H9 (cell line): ENCODE measurements at regions not wholly inside any gene's neighbourhood (a gene's known extent, or its start where the extent isn't known, plus 50 kb on each side); places are given as distances from the start of the nearest gene placed in this dataset.

Source experiments
- DNase-seq: peaks from one replicate; pipeline ENCODE4 v3.0.0-alpha.2; 2017
- H2AFZ ChIP-seq: one replicate; pipeline ENCODE4 v1.6.1; 2013; ENCODE audit warnings: mild to moderate bottlenecking, low read length, control low read depth, moderate library complexity
- H2AK5ac ChIP-seq: 2 replicates; pipeline ENCODE4 v1.6.1; 2013; ENCODE audit warnings: low read length, control low read depth, mixed read lengths; ENCODE audit not compliant: insufficient read length
- H2BK120ac ChIP-seq: one replicate; pipeline ENCODE4 v1.6.1; 2013; ENCODE audit warnings: low read depth, mild to moderate bottlenecking, low read length, control low read depth, inconsistent platforms; ENCODE audit not compliant: poor library complexity, severe bottlenecking
- H2BK12ac ChIP-seq: 2 replicates; pipeline ENCODE4 v1.6.1; 2013; ENCODE audit warnings: low read length, control low read depth, mixed read lengths, low read depth; ENCODE audit not compliant: insufficient read length
- H2BK15ac ChIP-seq: 2 replicates; pipeline ENCODE4 v1.6.1; 2013; ENCODE audit warnings: low read depth, low read length, control low read depth
- H2BK20ac ChIP-seq: one replicate; pipeline ENCODE4 v1.6.1; 2013; ENCODE audit warnings: low read depth, mild to moderate bottlenecking, low read length, control low read depth, inconsistent platforms; ENCODE audit not compliant: poor library complexity, severe bottlenecking
- H2BK5ac ChIP-seq: 2 replicates; pipeline ENCODE4 v1.6.1; 2013; ENCODE audit warnings: low read length, control low read depth, mixed read lengths; ENCODE audit not compliant: insufficient read length
- H3K14ac ChIP-seq: 2 replicates; pipeline ENCODE4 v1.6.1; 2013; ENCODE audit warnings: low read length, control low read depth; ENCODE audit not compliant: insufficient read depth
- H3K18ac ChIP-seq: 2 replicates; pipeline ENCODE4 v1.6.1; 2013; ENCODE audit warnings: low read depth, mild to moderate bottlenecking, mixed read lengths, low read length, control low read depth; ENCODE audit not compliant: insufficient read length
- H3K23ac ChIP-seq: 2 replicates; pipeline ENCODE4 v1.6.1; 2013; ENCODE audit warnings: low read length, control low read depth, mixed read lengths, low read depth; ENCODE audit not compliant: insufficient read length
- H3K23me2 ChIP-seq: 2 replicates; pipeline ENCODE4 v1.6.1; 2013; ENCODE audit warnings: low read depth, mild to moderate bottlenecking, mixed read lengths, low read length, control low read depth; ENCODE audit not compliant: insufficient read length, poor library complexity, severe bottlenecking
- H3K27ac ChIP-seq: 2 replicates; pipeline ENCODE4 v1.5.1; 2013; ENCODE audit warnings: low read length, control low read depth, mixed read lengths, low read depth; ENCODE audit not compliant: insufficient read length
- H3K27me3 ChIP-seq: 2 replicates; pipeline ENCODE4 v1.6.1; 2013; ENCODE audit warnings: low read length, control low read depth, inconsistent platforms; ENCODE audit not compliant: insufficient read depth
- H3K4ac ChIP-seq: 2 replicates; pipeline ENCODE4 v1.6.1; 2013; ENCODE audit warnings: low read depth, mild to moderate bottlenecking, control low read depth, inconsistent platforms, low read length, moderate library complexity
- H3K4me1 ChIP-seq: 2 replicates; pipeline ENCODE4 v1.6.1; 2013; ENCODE audit warnings: low read length, control low read depth, inconsistent platforms; ENCODE audit not compliant: insufficient read depth
- H3K4me2 ChIP-seq: 2 replicates; pipeline ENCODE4 v1.6.1; 2013; ENCODE audit warnings: low read length, control low read depth, mixed read lengths; ENCODE audit not compliant: insufficient read length, insufficient read depth
- H3K56ac ChIP-seq: 2 replicates; pipeline ENCODE4 v1.6.1; 2013; ENCODE audit warnings: low read depth, mild to moderate bottlenecking, mixed read lengths, low read length, control low read depth; ENCODE audit not compliant: insufficient read length
- H3K79me1 ChIP-seq: 2 replicates; pipeline ENCODE4 v1.6.1; 2013; ENCODE audit warnings: low read depth, mild to moderate bottlenecking, moderate library complexity, low read length, control low read depth, inconsistent platforms; ENCODE audit not compliant: insufficient read depth, poor library complexity, severe bottlenecking
- H3K79me2 ChIP-seq: 2 replicates; pipeline ENCODE4 v1.6.1; 2013; ENCODE audit warnings: low read length, control low read depth, inconsistent platforms; ENCODE audit not compliant: insufficient read depth
- H3K9ac ChIP-seq: 2 replicates; pipeline ENCODE4 v1.6.1; 2013; ENCODE audit warnings: low read length, control low read depth, mixed read lengths; ENCODE audit not compliant: insufficient read length; ENCODE audit errors: extremely low read depth
- H3K9me3 ChIP-seq: one replicate; pipeline ENCODE4 v1.6.1; 2013; ENCODE audit warnings: low read depth, low read length, inconsistent platforms; ENCODE audit not compliant: control insufficient read depth
- H3T11ph ChIP-seq: one replicate; pipeline ENCODE4 v1.6.1; 2013; ENCODE audit warnings: mild to moderate bottlenecking, low read length, control low read depth, inconsistent platforms
- H4K20me1 ChIP-seq: one replicate; pipeline ENCODE4 v1.6.1; 2013; ENCODE audit not compliant: control insufficient read depth, insufficient read length, insufficient read depth
- H4K5ac ChIP-seq: 2 replicates; pipeline ENCODE4 v1.6.1; 2013; ENCODE audit warnings: low read depth, mild to moderate bottlenecking, mixed read lengths, low read length, control low read depth; ENCODE audit not compliant: insufficient read length
- H4K8ac ChIP-seq: replicated peaks from 2 replicates; pipeline ENCODE4 v1.6.1; 2013; ENCODE audit warnings: low read length, control low read depth, mixed read lengths, low read depth; ENCODE audit not compliant: insufficient read length
- H4K91ac ChIP-seq: 2 replicates; pipeline ENCODE4 v1.6.1; 2013; ENCODE audit warnings: low read depth, mild to moderate bottlenecking, moderate library complexity, mixed read lengths, low read length, control low read depth; ENCODE audit not compliant: insufficient read length
- H3K27ac Mint-ChIP-seq, 3 experiments: 2 replicates in 2 of 3; 3 replicates in 1 of 3; pipeline ENCODE4 v1.8.0; 2020 to 2021; ENCODE audit warnings: mixed read lengths in 3 of 3, mild to moderate bottlenecking in 1 of 3, moderate library complexity in 1 of 3
- H3K27me3 Mint-ChIP-seq: 2 replicates; pipeline ENCODE4 v1.8.0; 2021; ENCODE audit warnings: low read depth, mild to moderate bottlenecking, moderate library complexity, mixed read lengths
- H3K36me3 Mint-ChIP-seq, 3 experiments: 2 replicates in 2 of 3; 3 replicates in 1 of 3; pipeline ENCODE4 v1.8.0; 2020 to 2021; ENCODE audit warnings: low read depth in 3 of 3, mixed read lengths in 3 of 3; ENCODE audit not compliant: insufficient read depth in 1 of 3
- H3K4me1 Mint-ChIP-seq, 2 experiments: 2 replicates each; pipeline ENCODE4 v1.8.0; 2020; ENCODE audit warnings: mixed read lengths in 2 of 2
- H3K4me3 Mint-ChIP-seq, 2 experiments: 2 replicates in 1 of 2; 3 replicates in 1 of 2; pipeline ENCODE4 v1.8.0; 2020 to 2021; ENCODE audit warnings: mild to moderate bottlenecking in 2 of 2, mixed read lengths in 2 of 2, moderate library complexity in 1 of 2
- H3K9me3 Mint-ChIP-seq, 2 experiments: 2 replicates in 1 of 2; 3 replicates in 1 of 2; pipeline ENCODE4 v1.8.0; 2020; ENCODE audit warnings: mild to moderate bottlenecking in 2 of 2, mixed read lengths in 2 of 2, moderate library complexity in 1 of 2
- CTCF ChIP-seq: fragments of 200-600 bp; sonication (generic); conservative IDR thresholded peaks from 3 replicates; pipeline ENCODE4 v1.8.0; 2021; ENCODE audit warnings: antibody characterized with exemption, mild to moderate bottlenecking
- WGBS: extraction: QIAGEN DNeasy Blood & Tissue Kit; methylation state at CpG from one replicate; pipeline ENCODE4 v1.1.7; 2013; ENCODE audit warnings: missing lambda C conversion rate, low lambda C conversion rate, mixed read lengths; ENCODE audit not compliant: insufficient read length; ENCODE audit errors: extremely low coverage; 5-methylcytosine and 5-hydroxymethylcytosine counted together

- no peak overlapping the region for H3K27ac Mint-ChIP-seq
- no peak overlapping the region for H3K4ac ChIP-seq
- no peak overlapping the region for H2BK5ac ChIP-seq
- H3K4me1 ChIP-seq, result no peaks in the 10 kb centered on the region
- TF ChIP-seq CTCF, result no peak
- H3K4me2 ChIP-seq, result no peak overlapping the region
- no peaks in the 10 kb centered on the region for H3K27me3 ChIP-seq
- H3K36me3 Mint-ChIP-seq, result no peaks in the 10 kb centered on the region
- no peaks in the 10 kb centered on the region for H4K20me1 ChIP-seq
- no peak overlapping the region for H3K27ac ChIP-seq
- no peaks in the 10 kb centered on the region for H3K23me2 ChIP-seq
- no peak overlapping the region for H4K91ac ChIP-seq
- no peaks in the 10 kb centered on the region for H3K79me2 ChIP-seq
- no peak overlapping the region for H2BK120ac ChIP-seq
- no peak overlapping the region for H2AFZ ChIP-seq
- no peak for DNase-seq
- no peak overlapping the region for H4K8ac ChIP-seq
- H3K56ac ChIP-seq, result no peak overlapping the region
- no peaks in the 10 kb centered on the region for H3K4me1 Mint-ChIP-seq
- no peak overlapping the region for H2BK12ac ChIP-seq
- H3K14ac ChIP-seq, result no peak overlapping the region
- H3K9me3 Mint-ChIP-seq, result no peaks in the 10 kb centered on the region
- no peaks in the 10 kb centered on the region for H3K79me1 ChIP-seq
- no CpG with 5 or more reads among the region's 1 CpG for WGBS
- no peak overlapping the region for H2BK15ac ChIP-seq
- no peak overlapping the region for H3K23ac ChIP-seq
- no peak overlapping the region for H2BK20ac ChIP-seq
- H3K27me3 Mint-ChIP-seq, result no peaks in the 10 kb centered on the region
- no peak overlapping the region for H4K5ac ChIP-seq
- H3K18ac ChIP-seq, result no peak overlapping the region
- H3K9me3 ChIP-seq, result no peaks in the 10 kb centered on the region
- no peak overlapping the region for H3K4me3 Mint-ChIP-seq
- H2AK5ac ChIP-seq, result no peak overlapping the region
- H3K9ac ChIP-seq, result no peak overlapping the region
- H3T11ph ChIP-seq, result no peak overlapping the region
Measured at GRCh38 chr1:194151056-194151455, 964.6 kb upstream of the B3GALT2 start.
